ENCODE measurements at regions not wholly inside any gene's neighbourhood (a gene's known extent, or its start where the extent isn't known, plus 50 kb on each side); places are given as distances from the start of the nearest gene placed in this dataset.
A peak's percentile ranks its signal among the peaks of the same experiment; 100 is the strongest.

DNA sequence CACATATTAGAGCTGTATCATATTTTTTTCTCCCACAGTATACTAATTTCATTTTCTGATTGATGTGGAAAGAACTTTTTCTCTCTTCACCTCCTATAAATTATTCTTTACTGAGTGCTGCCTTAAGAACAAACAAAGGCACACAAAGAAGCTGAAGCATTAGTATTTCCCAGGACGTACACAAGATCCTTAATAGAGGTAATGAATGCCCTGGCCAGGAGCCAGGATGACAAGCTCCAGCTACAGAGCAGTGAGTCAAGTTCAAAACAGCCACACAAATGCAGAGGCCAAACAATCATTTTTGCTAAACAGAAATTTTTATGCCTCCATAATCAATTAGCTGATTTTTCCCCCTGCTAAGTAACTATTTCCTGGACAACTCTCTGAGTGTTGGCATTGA is 639.6 kb downstream of the EPHA7 start:
- H3K27me3 ChIP-seq (replicated peaks; ENCODE audit: control insufficient read depth, insufficient read depth, low read length): no peaks in the 10 kb centered on the region
- no peaks in the 10 kb centered on the region for H3K36me3 ChIP-seq (ENCODE audit: control insufficient read depth, insufficient read depth, low read length)
- TF ChIP-seq CTCF (IDR thresholded peaks at IDR 0.05; ENCODE audit: insufficient read depth, low read length, poor library complexity, severe bottlenecking): no peak
- no peak for DNase-seq (ENCODE audit: extremely low read depth, insufficient read length)
- no peak overlapping the region for H3K4me3 ChIP-seq (replicated peaks; ENCODE audit: low read depth, low read length)

GRCh38 chr6:92777146-92777740 is 642.1 kb downstream of the EPHA7 start:
- H3K36me3 ChIP-seq (ENCODE audit: control insufficient read depth, insufficient read depth, low read length): no peaks in the 10 kb centered on the region
- no peak for DNase-seq (ENCODE audit: extremely low read depth, insufficient read length)
- no peaks in the 10 kb centered on the region for H3K27me3 ChIP-seq (replicated peaks; ENCODE audit: control insufficient read depth, insufficient read depth, low read length)
- no peak overlapping the region for H3K4me3 ChIP-seq (replicated peaks; ENCODE audit: low read depth, low read length)
- peak; percentile 47 for TF ChIP-seq CTCF (IDR thresholded peaks at IDR 0.05; ENCODE audit: insufficient read depth, low read length, poor library complexity, severe bottlenecking)

DNA sequence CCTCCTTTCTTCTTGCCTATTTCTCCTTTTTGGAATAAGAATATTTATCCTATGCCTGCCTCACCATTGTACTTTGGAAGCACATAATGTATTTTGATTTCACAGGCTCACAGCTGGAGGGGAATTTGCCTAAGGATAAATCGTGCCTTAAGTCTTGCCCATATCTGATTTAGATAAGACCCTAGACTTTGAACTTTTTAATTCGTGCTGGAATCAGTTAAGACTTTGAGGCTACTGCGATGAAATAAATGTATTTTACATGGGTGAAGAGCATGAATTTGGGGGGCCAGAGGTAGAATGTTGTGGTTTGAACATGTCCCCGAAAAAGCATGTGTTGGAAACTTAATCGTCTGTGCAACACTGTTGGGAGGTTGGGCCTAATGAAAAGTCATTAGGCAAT is 648.8 kb downstream of the EPHA7 start:
- Histone ChIP-seq H3K36me3 (ENCODE audit: control insufficient read depth, insufficient read depth, low read length) (no peaks in the 10 kb centered on the region), H3K27me3 (replicated peaks; ENCODE audit: control insufficient read depth, insufficient read depth, low read length) (no peaks in the 10 kb centered on the region), H3K4me3 (replicated peaks; ENCODE audit: low read depth, low read length) (no peak overlapping the region)
- no peak for TF ChIP-seq CTCF (IDR thresholded peaks at IDR 0.05; ENCODE audit: insufficient read depth, low read length, poor library complexity, severe bottlenecking)
- DNase-seq (ENCODE audit: extremely low read depth, insufficient read length): no peak

GRCh38 chr6:92767101-92767500 is 652.3 kb downstream of the EPHA7 start:
- TF ChIP-seq CTCF (IDR thresholded peaks at IDR 0.05; ENCODE audit: insufficient read depth, low read length, poor library complexity, severe bottlenecking): no peak
- DNase-seq (ENCODE audit: extremely low read depth, insufficient read length): no peak
- no peak overlapping the region for H3K4me3 ChIP-seq (replicated peaks; ENCODE audit: low read depth, low read length)

DNA sequence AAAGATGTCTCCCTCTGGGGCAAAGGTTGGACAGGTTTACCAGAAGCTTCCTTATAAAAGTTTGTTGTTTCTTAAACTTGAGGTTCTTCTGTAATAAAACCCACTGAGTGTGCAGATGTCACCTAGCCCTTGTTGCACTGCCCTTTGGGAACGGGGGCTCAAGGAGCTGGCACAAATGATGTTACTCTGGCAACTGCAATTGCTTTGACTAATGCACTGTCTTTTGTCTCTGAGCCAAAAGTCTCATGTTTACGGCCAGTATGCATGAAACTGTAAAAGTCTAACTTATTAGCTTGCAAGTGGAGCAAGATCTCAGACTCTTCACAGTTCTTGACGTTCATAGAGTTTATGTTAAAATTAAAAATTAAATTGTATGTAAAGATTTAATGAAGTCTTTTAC is 655.7 kb downstream of the EPHA7 start:
- H3K4me3 ChIP-seq (replicated peaks; ENCODE audit: low read depth, low read length): no peak overlapping the region
- H3K27me3 ChIP-seq (replicated peaks; ENCODE audit: control insufficient read depth, insufficient read depth, low read length): no peaks in the 10 kb centered on the region
- DNase-seq (ENCODE audit: extremely low read depth, insufficient read length): no peak
- H3K36me3 ChIP-seq (ENCODE audit: control insufficient read depth, insufficient read depth, low read length): no peaks in the 10 kb centered on the region
- TF ChIP-seq CTCF (IDR thresholded peaks at IDR 0.05; ENCODE audit: insufficient read depth, low read length, poor library complexity, severe bottlenecking): no peak

More at GRCh38 chr6:92767101-92767500, 652.3 kb downstream of the EPHA7 start:
- H3K27me3 ChIP-seq (replicated peaks; ENCODE audit: control insufficient read depth, insufficient read depth, low read length): no peaks in the 10 kb centered on the region
- no peaks in the 10 kb centered on the region for H3K36me3 ChIP-seq (ENCODE audit: control insufficient read depth, insufficient read depth, low read length)

- Histone ChIP-seq H3K36me3 (ENCODE audit: control insufficient read depth, insufficient read depth, low read length) (no peaks in the 10 kb centered on the region), H3K27me3 (replicated peaks; ENCODE audit: control insufficient read depth, insufficient read depth, low read length) (no peaks in the 10 kb centered on the region), H3K4me3 (replicated peaks; ENCODE audit: low read depth, low read length) (no peak overlapping the region)
- DNase-seq (ENCODE audit: extremely low read depth, insufficient read length): no peak
- TF ChIP-seq CTCF (IDR thresholded peaks at IDR 0.05; ENCODE audit: insufficient read depth, low read length, poor library complexity, severe bottlenecking): no peak
Observed at GRCh38 chr6:92763274-92763584, 656.1 kb downstream of the EPHA7 start.
